ENCODE measurements at regions not wholly inside any gene's neighbourhood (a gene's known extent, or its start where the extent isn't known, plus 50 kb on each side); places are given as distances from the start of the nearest gene placed in this dataset.
"Not testable (repeated sequence)": the region's sequence is repeated elsewhere in the genome, so short reads cannot be mapped to it uniquely, and the experiment has no call there.

- TF ChIP-seq CTCF (IDR thresholded peaks at IDR 0.05 in 2 of 3, conservative IDR thresholded peaks at IDR 0.05 in 1 of 3; ENCODE audit: borderline replicate concordance in 1 of 3, insufficient read depth in 1 of 3, low read depth in 2 of 3, low read length in 2 of 3); POLR2A (IDR thresholded peaks at IDR 0.05; ENCODE audit: borderline replicate concordance, extremely low read depth, insufficient read depth, insufficient read length); RAD21 (IDR thresholded peaks at IDR 0.05; ENCODE audit: low read depth); SIN3A (IDR thresholded peaks at IDR 0.05; ENCODE audit: low read depth); EZH2 (IDR thresholded peaks at IDR 0.05): not testable (repeated sequence)
Measured at GRCh38 chr7:65647153-65647964, 225.5 kb upstream of the VKORC1L1 start.

Data from HCT116 (cell line).